GM18873 (cell line): ENCODE measurements at regions not wholly inside any gene's neighbourhood (a gene's known extent, or its start where the extent isn't known, plus 50 kb on each side); places are given as distances from the start of the nearest gene placed in this dataset.

ENCODE experiments used
- ATAC-seq: cut with Tn5 transposase; IDR thresholded peaks from one replicate; pipeline ENCODE4 v1.9.1; 2021; ENCODE audit warnings: mild to moderate bottlenecking, moderate library complexity, moderate number of reproducible peaks; ENCODE audit not compliant: unreplicated experiment, low FRiP score

GRCh38 chr13:84439108-84439507 is 556.8 kb upstream of the SLITRK1 start:
- no peak for ATAC-seq

GRCh38 chr13:84433024-84433423 is 550.8 kb upstream of the SLITRK1 start:
- ATAC-seq, result no peak

DNA sequence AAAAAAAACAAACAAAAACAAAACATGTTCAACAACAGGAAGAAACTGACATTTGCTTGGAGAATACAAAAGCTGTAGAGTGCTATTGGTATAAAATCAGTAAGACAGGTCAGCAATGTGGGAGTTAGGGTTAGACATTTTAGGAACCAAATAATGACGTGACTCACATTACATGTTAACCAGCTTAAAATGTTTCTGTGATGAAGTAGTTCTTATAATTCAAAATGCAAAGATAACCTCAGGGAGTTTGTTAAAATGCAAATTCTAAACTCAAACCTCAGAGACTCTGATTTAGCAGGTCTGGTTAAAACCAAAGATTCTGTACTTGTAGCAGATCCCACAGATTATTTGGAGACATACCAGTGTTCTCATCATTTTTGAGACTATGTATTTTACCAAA is 549.4 kb upstream of the SLITRK1 start:
- ATAC-seq, result no peak

DNA sequence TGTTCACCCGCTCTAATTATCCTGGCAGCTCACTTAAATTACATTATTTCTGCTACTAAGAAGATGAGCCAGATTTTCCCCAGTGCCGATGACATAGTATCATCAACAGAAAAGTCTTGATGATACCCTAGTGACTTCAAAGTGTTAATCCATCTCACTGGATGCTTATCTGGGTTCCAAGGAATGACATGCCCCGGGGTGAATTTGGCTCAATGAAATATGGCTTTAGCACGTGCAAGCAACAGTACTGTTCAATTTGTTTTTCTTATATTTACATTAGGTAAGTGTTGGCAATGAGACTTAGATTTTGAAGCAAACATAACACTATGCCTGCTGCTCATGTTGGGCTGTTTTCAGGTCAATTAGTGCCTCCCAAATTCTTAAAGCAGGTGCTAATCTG is 548.2 kb upstream of the SLITRK1 start:
- no peak for ATAC-seq

- ATAC-seq, result no peak
Observed at GRCh38 chr13:84430015-84430414, 547.7 kb upstream of the SLITRK1 start.

- no peak for ATAC-seq
Observed at GRCh38 chr13:84418041-84418440, 535.8 kb upstream of the SLITRK1 start.

DNA sequence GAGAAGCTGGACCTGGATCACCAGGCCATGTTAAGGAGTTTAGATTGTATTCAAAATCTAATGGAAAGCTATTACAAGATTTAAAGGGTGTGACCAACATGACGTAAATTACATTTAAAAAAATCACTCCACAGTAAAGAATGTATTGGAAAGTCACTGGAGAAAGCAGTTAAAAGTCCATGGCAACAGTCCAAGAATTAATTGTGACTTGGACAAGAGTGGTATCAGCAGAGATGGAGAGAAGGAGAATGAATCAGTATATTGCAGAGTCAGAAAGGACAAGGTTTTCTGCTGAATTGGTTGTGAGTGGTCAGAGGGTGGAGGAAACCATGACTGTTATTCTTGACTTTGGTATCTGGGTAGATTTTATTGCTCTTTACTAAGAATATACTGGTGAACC is 535.1 kb upstream of the SLITRK1 start:
- no peak for ATAC-seq

DNA sequence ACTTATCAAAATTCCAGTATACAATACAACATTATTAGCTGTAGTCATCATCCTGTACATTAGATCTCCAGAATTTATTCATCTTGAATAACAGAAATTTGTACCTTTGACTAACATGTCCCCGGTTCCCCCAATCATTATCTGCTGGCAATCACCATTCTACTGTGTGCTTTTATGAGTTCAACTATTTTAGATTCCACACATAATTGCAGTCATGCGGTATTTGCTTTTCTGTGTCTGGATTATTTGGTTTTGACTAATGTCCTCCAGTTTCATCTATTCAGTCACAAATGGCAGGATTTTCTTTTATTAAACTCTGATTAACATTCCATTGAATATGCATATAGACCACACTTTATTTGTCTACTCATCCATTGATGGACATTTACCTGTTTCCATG is 530.7 kb upstream of the SLITRK1 start:
- ATAC-seq, result no peak

GRCh38 chr13:84405286-84405685 is 523.0 kb upstream of the SLITRK1 start:
- ATAC-seq, result no peak

DNA sequence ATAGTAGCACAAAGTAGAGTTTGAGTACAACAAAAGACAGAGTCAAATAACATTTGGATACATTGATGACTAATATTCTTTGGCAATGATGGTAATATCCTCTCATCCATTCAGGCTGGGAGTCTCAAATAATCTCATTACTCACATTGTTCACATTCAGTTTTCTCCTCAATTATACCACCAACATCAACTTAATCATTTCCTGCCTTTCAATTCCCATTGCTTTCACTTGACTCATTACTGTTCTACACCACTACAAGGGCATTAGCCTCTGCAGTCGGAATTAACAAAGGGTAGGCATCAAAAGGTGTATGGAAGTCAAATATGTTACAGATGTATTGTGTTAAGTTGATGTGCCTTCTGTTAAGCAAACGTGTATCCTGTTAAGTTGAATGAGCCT is 518.4 kb upstream of the SLITRK1 start:
- ATAC-seq, result no peak

DNA sequence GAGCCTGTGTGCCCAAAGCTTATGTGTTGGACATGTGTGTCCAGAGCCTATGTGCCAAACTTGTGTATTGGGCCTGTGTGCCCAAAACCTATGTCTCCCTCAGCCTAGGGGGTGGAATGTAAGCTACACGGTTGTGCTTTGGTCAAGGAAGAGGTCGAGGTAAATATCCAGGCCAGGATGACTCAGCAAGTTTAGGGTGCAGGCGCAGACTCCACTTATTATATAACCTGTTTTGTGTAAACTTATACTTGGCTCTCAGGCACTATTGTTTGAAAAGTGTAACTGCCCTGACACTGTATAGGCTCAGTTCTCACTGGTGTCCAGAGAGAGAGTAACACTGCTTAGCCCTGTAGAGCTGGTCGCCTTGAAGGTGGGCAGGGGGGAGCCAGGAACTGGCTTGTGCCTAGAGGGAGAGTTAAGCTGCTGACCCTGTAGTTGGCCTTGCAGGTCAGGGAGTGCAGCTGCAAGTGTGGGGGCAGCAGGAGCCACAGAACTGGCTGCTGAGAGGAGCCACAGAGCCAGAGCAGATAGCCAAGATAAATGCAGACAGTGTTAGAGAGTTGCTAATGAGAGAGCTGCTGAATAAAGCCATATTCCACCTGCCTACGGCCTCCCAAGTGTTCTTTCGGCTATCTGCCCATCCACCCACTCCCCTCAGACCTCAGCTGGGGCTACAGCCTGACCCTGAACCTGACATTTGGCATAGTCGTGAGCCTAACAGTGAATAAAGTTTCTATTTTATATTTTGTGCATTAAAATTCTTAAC is 517.2 kb upstream of the SLITRK1 start:
- no peak for ATAC-seq

DNA sequence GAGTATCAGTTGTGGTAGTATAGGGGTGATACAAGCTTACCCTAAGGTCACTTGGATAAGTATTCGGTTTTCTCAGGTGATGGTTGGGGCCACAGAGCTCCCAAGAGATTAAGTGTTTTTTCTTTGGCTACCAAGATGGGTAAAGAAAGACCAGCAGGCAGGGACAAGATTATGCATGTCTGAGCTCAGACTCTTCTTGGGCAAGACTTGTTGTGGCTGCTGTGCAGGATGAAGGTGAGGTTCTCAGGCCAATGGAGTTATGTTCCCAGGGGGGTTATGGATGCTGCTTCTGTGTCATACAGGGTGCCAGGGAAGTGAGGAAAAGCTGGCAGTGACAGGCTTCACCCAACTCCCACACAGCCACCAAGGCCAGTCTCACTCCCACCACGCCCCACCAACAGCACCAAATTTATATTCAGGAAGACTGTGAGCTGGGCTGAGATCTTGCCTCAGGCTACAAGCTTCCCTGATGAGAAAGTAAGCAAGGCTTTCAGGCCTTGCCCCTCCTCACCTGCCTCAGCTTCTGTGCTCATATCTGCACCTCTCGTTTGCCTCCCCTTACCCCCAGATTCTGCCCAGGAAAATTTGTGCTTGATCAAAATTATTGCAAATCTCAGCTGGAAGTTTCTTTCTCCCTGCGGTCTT is 511.8 kb upstream of the SLITRK1 start:
- ATAC-seq, result no peak

DNA sequence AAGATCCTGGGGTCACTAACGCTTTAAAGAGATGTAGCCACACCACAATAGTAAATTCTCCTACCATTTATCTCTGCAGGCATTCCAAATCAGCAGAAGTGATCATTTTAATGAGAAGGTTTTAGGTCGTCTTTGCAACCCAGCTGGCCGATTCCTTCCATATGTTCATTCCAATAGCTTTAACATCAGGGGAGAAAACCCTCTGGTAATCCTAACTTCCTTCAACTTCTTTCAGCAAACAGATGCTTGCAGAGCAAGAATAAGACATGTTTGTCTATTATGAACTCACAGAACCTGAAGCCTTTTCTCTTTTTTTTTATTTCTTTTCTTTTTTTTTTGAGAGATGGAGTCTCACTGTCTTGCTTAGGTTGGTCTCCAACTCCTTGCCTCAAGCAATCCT is 498.6 kb upstream of the SLITRK1 start:
- ATAC-seq, result no peak

GRCh38 chr13:84377106-84377505 is 494.8 kb upstream of the SLITRK1 start:
- ATAC-seq, result no peak

DNA sequence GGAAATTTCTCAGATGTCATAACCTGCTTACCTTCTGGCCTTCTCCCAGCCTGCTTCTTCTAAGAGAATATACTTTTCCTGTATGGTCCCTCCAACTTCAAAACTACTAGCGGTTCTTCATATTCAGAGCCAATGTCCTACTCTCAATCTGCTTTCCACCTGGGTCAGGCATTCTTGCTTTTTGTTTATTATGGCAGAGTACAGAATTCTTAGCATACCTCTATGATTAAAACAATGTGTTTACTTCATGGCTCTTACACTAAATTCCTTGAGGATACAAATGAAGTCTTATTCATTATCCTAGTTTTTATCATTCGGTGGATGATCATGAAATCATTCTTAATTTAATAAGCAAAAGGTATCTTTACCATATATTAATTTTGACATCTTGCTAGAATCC is 484.2 kb upstream of the SLITRK1 start:
- ATAC-seq, result no peak

GRCh38 chr13:84362777-84363176 is 480.5 kb upstream of the SLITRK1 start:
- ATAC-seq, result no peak

DNA sequence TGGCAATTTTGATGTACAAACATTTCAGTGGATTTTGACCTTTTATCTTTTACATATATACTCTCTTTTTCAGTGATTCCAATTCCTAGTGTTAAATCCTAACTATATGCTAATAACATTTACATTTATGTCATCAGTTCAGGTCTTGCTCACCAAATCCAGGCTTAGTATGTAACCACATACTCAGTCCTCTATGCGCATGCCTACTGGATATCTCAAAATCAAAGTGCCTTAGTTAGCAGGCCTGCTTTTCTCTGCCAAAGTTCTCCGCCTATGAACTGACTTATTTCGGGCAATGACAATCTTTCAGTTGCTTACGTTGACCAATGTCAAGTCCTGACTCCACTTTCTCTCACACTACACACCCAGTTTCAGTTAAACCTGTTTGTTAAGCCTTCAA is 478.5 kb upstream of the SLITRK1 start:
- no peak for ATAC-seq

GRCh38 chr13:84358601-84359000 is 476.3 kb upstream of the SLITRK1 start:
- no peak for ATAC-seq

- no peak for ATAC-seq
Observed at GRCh38 chr13:84352946-84353345, 470.7 kb upstream of the SLITRK1 start.

GRCh38 chr13:84339456-84339855 is 457.2 kb upstream of the SLITRK1 start:
- no peak for ATAC-seq

DNA sequence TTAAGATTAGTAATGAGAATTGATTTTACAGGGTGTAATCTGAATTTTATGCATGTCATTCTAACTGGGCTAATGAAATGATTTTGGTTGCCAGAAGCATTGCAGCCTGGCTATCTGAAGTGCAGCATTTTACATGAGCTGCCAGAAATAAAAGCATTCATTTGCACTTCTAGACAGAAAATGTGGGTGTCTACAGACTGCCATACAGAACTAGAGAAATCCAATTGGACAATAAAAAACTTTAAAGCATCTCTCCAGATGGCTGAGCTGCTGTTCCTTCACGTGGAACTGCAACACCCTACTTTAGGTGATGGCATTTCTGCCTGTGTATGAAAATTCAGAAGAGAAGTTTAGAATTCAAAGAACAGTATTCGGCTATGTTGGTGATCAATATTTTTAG is 450.1 kb upstream of the SLITRK1 start:
- no peak for ATAC-seq

DNA sequence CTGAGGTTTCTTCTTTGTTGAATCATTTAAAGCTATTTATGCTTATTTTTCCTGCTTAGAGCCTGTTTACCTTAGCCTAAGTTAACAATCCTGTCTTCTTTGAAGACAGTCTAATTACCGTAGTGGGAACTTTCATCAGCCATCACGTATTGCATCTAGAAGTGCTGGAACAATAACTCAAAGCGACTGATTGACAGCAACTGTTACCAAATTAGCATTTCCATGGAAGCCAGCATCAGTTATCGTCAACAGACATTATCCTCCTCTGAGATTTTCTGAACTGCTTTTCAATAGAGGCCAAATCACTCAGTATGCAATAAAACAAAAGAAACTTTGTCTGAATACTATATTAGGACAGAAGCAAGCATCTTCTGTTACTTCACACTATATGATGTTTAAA is 433.3 kb upstream of the SLITRK1 start:
- ATAC-seq, result no peak
